NCI-H1105 treated with DMSO at 0.1 percent for 48 hours (cell line): ENCODE measurements at regions not wholly inside any gene's neighbourhood (a gene's known extent, or its start where the extent isn't known, plus 50 kb on each side); places are given as distances from the start of the nearest gene placed in this dataset.

ENCODE experiments used
- DNase-seq: peaks from one replicate; lab custom pipeline; 2025; lab: John Stamatoyannopoulos, UW

- no peak for DNase-seq
Observed at GRCh38 chr2:88832992-88833389, 141.5 kb downstream of the RPIA start.

- DNase-seq, result no peak
Observed at GRCh38 chr2:88834376-88834775, 142.9 kb downstream of the RPIA start.

- no peak for DNase-seq
Observed at GRCh38 chr2:88834866-88835265, 143.4 kb downstream of the RPIA start.

- DNase-seq, result no peak
Observed at GRCh38 chr2:88835726-88836125, 144.3 kb downstream of the RPIA start.

GRCh38 chr2:88836351-88836750 lies 144.9 kb downstream of the RPIA start:
- no peak for DNase-seq

GRCh38 chr2:88837511-88838160 lies 146.2 kb downstream of the RPIA start:
- no peak for DNase-seq

- DNase-seq, result no peak
Observed at GRCh38 chr2:88838165-88838635, 146.7 kb downstream of the RPIA start.

GRCh38 chr2:88841224-88841929 lies 149.9 kb downstream of the RPIA start:
- DNase-seq, result no peak

- DNase-seq, result no peak
Observed at GRCh38 chr2:88842656-88843460, 151.4 kb downstream of the RPIA start.

- DNase-seq, result no peak
Observed at GRCh38 chr2:88843651-88844050, 152.2 kb downstream of the RPIA start.

- no peak for DNase-seq
Observed at GRCh38 chr2:88844960-88845359, 153.5 kb downstream of the RPIA start.

- DNase-seq, result no peak
Observed at GRCh38 chr2:88845772-88846661, 154.5 kb downstream of the RPIA start.

GRCh38 chr2:88852753-88853402 lies 161.4 kb downstream of the RPIA start:
- no peak for DNase-seq

GRCh38 chr2:88853403-88853790 lies 161.9 kb downstream of the RPIA start:
- no peak for DNase-seq

- no peak for DNase-seq
Observed at GRCh38 chr2:88854528-88854927, 163.1 kb downstream of the RPIA start.

- DNase-seq, result no peak
Observed at GRCh38 chr2:88855620-88856408, 164.3 kb downstream of the RPIA start.

GRCh38 chr2:88856409-88857135 lies 165.1 kb downstream of the RPIA start:
- DNase-seq, result no peak

GRCh38 chr2:88857274-88857741 lies 165.8 kb downstream of the RPIA start:
- DNase-seq, result no peak

GRCh38 chr2:88857951-88858411 lies 166.5 kb downstream of the RPIA start:
- DNase-seq, result no peak

GRCh38 chr2:88859461-88859860 lies 168.0 kb downstream of the RPIA start:
- no peak for DNase-seq
